Keratinocyte (primary cell): ENCODE measurements at regions not wholly inside any gene's neighbourhood (a gene's known extent, or its start where the extent isn't known, plus 50 kb on each side); places are given as distances from the start of the nearest gene placed in this dataset.

Experiments
- DNase-seq: peaks from one replicate; pipeline ENCODE4 v3.0.0-alpha.2; 2011; ENCODE audit warnings: low read depth, missing footprints, low spot score
- FAIRE-seq: peaks from 2 replicates; lab custom pipeline; 2011; peaks lifted over from hg19 to GRCh38; lab: Jason Lieb, UNC
- H2AFZ ChIP-seq: 2 replicates; pipeline ENCODE4 v1.6.0; 2012; ENCODE audit warnings: low read length, control low read depth, inconsistent platforms; ENCODE audit not compliant: control insufficient read depth
- H3K27ac ChIP-seq: 2 replicates; pipeline ENCODE4 v1.5.1; 2011; ENCODE audit warnings: low read length; ENCODE audit not compliant: control insufficient read depth, insufficient read depth
- H3K27me3 ChIP-seq: 3 replicates; pipeline ENCODE4 v1.6.0; 2011; ENCODE audit warnings: low read length; ENCODE audit not compliant: control insufficient read depth, insufficient read depth; ENCODE audit errors: extremely low read depth
- H3K36me3 ChIP-seq, 2 experiments: 2 replicates in 1 of 2; 3 replicates in 1 of 2; pipeline ENCODE4 v1.5.1; 2011; ENCODE audit warnings: low read length in 2 of 2, mild to moderate bottlenecking in 1 of 2; ENCODE audit not compliant: control insufficient read depth in 2 of 2, insufficient read depth in 2 of 2; ENCODE audit errors: extremely low read depth in 1 of 2
- H3K4me1 ChIP-seq: 3 replicates; pipeline ENCODE4 v1.5.1; 2011; ENCODE audit warnings: low read length; ENCODE audit not compliant: control insufficient read depth, insufficient read depth; ENCODE audit errors: extremely low read depth
- H3K4me2 ChIP-seq: 3 replicates; pipeline ENCODE4 v1.6.0; 2011; ENCODE audit warnings: low read depth, low read length; ENCODE audit not compliant: control insufficient read depth, insufficient read depth; ENCODE audit errors: extremely low read depth
- H3K4me3 ChIP-seq, 3 experiments: fragments of 200-600 bp in 1 of 3; sonication (generic) in 1 of 3; 2 replicates in 2 of 3; 3 replicates in 1 of 3; pipeline ENCODE4 v1.5.1; 2011 to 2016; ENCODE audit warnings: low read length in 3 of 3, mild to moderate bottlenecking in 3 of 3, control low read depth in 2 of 3, inconsistent platforms in 1 of 3, low read depth in 1 of 3, mixed read lengths in 1 of 3, mixed run types in 1 of 3, moderate library complexity in 1 of 3; ENCODE audit not compliant: control insufficient read depth in 2 of 3, insufficient read depth in 2 of 3; ENCODE audit errors: extremely low read depth in 1 of 3
- H3K79me2 ChIP-seq: 2 replicates; pipeline ENCODE4 v1.6.0; 2012; ENCODE audit warnings: low read length; ENCODE audit not compliant: control insufficient read depth, insufficient read depth
- H3K9ac ChIP-seq: 3 replicates; pipeline ENCODE4 v1.6.0; 2011; ENCODE audit warnings: low read length; ENCODE audit not compliant: control insufficient read depth, insufficient read depth; ENCODE audit errors: extremely low read depth
- H3K9me1 ChIP-seq: 3 replicates; pipeline ENCODE4 v1.6.0; 2011; ENCODE audit warnings: low read length; ENCODE audit not compliant: control insufficient read depth, insufficient read depth; ENCODE audit errors: extremely low read depth
- H3K9me3 ChIP-seq: 2 replicates; pipeline ENCODE4 v1.5.1; 2012; ENCODE audit warnings: low read depth, low read length; ENCODE audit not compliant: control insufficient read depth
- H4K20me1 ChIP-seq: 3 replicates; pipeline ENCODE4 v1.6.0; 2011; ENCODE audit warnings: low read length; ENCODE audit not compliant: control insufficient read depth, insufficient read depth; ENCODE audit errors: extremely low read depth
- EZH2 ChIP-seq: IDR thresholded peaks from one replicate; pipeline ENCODE4 v1.6.1; 2012; ENCODE audit warnings: inconsistent platforms, mild to moderate bottlenecking, low read length, moderate library complexity
- dilution Hi-C: fragments of 300-500 bp; cut with MboI; formaldehyde crosslinking; loops from one replicate; pipeline ENCODE4 v1.7.0; 2020; ENCODE audit warnings: low sequenced_read_pairs; ENCODE audit not compliant: extremely low pct_ligation_motif_present
- TF ChIP-seq, protein P1 (sequence below), 3 experiments: IDR thresholded peaks in 1 of 3; conservative IDR thresholded peaks in 1 of 3; optimal IDR thresholded peaks in 1 of 3; 2 replicates in 2 of 3; 3 replicates in 1 of 3; pipeline versions ENCODE3 to v1.5.1; 2011; ENCODE audit warnings: low read length in 3 of 3, mild to moderate bottlenecking in 3 of 3, moderate library complexity in 2 of 3, control low read depth in 1 of 3, inconsistent platforms in 1 of 3; ENCODE audit not compliant: insufficient read depth in 2 of 3; ENCODE audit errors: extremely low read depth in 1 of 3

DNA sequence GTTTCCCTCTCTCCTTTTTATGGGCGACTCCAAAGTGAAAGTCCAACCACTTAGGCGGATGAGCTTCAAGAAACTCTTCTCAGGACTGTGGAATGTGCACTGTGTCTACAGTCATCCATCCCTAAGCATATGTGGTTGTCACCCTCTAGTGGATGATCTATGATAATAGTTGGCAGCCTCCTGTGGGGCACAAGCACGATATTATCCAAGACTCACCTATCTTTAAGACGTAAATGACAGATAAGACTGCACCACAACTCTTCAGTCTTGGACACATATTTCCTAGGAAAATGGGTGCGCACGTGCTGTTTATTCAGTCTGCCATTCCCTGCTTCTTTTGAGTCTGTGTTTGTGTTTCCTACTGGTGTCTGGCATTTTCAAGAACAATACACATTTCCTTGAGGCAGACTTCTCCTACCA is 145.5 kb upstream of the CTAGE1 start:
- FAIRE-seq, result peak; percentile 97
- Histone ChIP-seq H3K9ac (no peak overlapping the region), H3K9me1 (no peaks in the 10 kb centered on the region), H3K27ac (no peak overlapping the region), H3K79me2 (no peaks in the 10 kb centered on the region), H3K9me3 (no peaks in the 10 kb centered on the region), H3K4me3 (no peak overlapping the region), H3K4me2 (peak overlapping the region; percentile 18), H2AFZ (peak overlapping the region; percentile 60), H3K4me1 (peaks cover 8% of the 10 kb centered on the region), H4K20me1 (no peaks in the 10 kb centered on the region), H3K36me3 (no peaks in the 10 kb centered on the region), H3K27me3 (peaks cover 13% of the 10 kb centered on the region)
- TF ChIP-seq, protein P1, sequence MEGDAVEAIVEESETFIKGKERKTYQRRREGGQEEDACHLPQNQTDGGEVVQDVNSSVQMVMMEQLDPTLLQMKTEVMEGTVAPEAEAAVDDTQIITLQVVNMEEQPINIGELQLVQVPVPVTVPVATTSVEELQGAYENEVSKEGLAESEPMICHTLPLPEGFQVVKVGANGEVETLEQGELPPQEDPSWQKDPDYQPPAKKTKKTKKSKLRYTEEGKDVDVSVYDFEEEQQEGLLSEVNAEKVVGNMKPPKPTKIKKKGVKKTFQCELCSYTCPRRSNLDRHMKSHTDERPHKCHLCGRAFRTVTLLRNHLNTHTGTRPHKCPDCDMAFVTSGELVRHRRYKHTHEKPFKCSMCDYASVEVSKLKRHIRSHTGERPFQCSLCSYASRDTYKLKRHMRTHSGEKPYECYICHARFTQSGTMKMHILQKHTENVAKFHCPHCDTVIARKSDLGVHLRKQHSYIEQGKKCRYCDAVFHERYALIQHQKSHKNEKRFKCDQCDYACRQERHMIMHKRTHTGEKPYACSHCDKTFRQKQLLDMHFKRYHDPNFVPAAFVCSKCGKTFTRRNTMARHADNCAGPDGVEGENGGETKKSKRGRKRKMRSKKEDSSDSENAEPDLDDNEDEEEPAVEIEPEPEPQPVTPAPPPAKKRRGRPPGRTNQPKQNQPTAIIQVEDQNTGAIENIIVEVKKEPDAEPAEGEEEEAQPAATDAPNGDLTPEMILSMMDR (optimal IDR thresholded peaks at IDR 0.05 in 1 of 3, IDR thresholded peaks at IDR 0.05 in 1 of 3, conservative IDR thresholded peaks at IDR 0.05 in 1 of 3; ENCODE audit: extremely low read depth in 1 of 3, insufficient read depth in 2 of 3, low read length in 3 of 3), result peak; percentile 77 to 87 (median 84)
- no peak for TF ChIP-seq EZH2
- peak; percentile 50 for DNase-seq
- dilution Hi-C loops, result no loop called here

DNA sequence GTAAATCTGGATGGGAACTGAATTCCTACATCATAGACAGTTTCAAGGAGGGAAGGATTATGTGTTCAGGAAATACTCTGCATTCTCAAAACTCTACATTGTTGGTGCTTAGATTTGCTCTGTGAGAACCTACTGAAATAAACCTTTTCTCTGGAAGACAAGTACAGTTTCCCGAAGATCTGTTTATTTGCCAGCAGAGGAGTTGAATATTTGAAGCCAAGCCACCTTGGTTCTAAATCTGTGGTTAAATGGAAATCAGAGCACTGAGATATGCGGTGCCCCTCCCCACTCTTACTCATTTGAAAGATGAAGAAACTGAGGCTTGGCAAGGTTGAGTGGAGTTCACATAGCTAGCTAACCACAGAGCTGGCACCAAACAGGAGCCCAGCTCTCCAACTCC is 146.3 kb upstream of the CTAGE1 start:
- dilution Hi-C loops, result no loop called here
- Histone ChIP-seq H3K79me2 (no peaks in the 10 kb centered on the region), H3K36me3 (no peaks in the 10 kb centered on the region), H3K4me3 (no peak overlapping the region), H3K4me1 (peaks cover 8% of the 10 kb centered on the region), H3K9ac (no peak overlapping the region), H3K27me3 (peaks cover 13% of the 10 kb centered on the region), H2AFZ (no peak overlapping the region), H3K27ac (no peak overlapping the region), H4K20me1 (no peaks in the 10 kb centered on the region), H3K4me2 (no peak overlapping the region), H3K9me1 (no peaks in the 10 kb centered on the region), H3K9me3 (no peaks in the 10 kb centered on the region)
- TF ChIP-seq, protein P1 (optimal IDR thresholded peaks at IDR 0.05 in 1 of 3, IDR thresholded peaks at IDR 0.05 in 1 of 3, conservative IDR thresholded peaks at IDR 0.05 in 1 of 3; ENCODE audit: extremely low read depth in 1 of 3, insufficient read depth in 2 of 3, low read length in 3 of 3), result no peak
- TF ChIP-seq EZH2, result no peak
- FAIRE-seq (peak; percentile 17), DNase-seq (no peak)
